ENCODE measurements at regions not wholly inside any gene's neighbourhood (a gene's known extent, or its start where the extent isn't known, plus 50 kb on each side); places are given as distances from the start of the nearest gene placed in this dataset.

GRCh38 chr10:36507715-36508114, 617.7 kb upstream of the ANKRD30A start:
- in situ Hi-C loops (cut with MboI; ENCODE audit: low sequenced_read_pairs), result no loop called here

More at GRCh38 chr10:36507715-36508114, 617.7 kb upstream of the ANKRD30A start:
- no peak overlapping the region for H2BK20ac ChIP-seq (ENCODE audit: low read depth, low read length)
- no peak overlapping the region for H4K8ac ChIP-seq (ENCODE audit: low read depth in 2 of 2, low read length in 2 of 2)
- H3K4me2 ChIP-seq (ENCODE audit: low read depth, low read length), result no peak overlapping the region
- no peak overlapping the region for H3K27ac ChIP-seq (ENCODE audit: insufficient read depth, low read length)
- no peaks in the 10 kb centered on the region for H3K27me3 ChIP-seq (ENCODE audit: control insufficient read depth, insufficient read depth, low read length)
- ATAC-seq (ENCODE audit: low read depth), result no peak
- no peak for DNase-seq
- no peaks in the 10 kb centered on the region for H3K9me1 ChIP-seq (ENCODE audit: insufficient read depth, low read length)
- H3K4ac ChIP-seq (ENCODE audit: low read depth, low read length), result no peak overlapping the region
- no peak overlapping the region for H4K5ac ChIP-seq (ENCODE audit: low read depth, low read length)
- no peaks in the 10 kb centered on the region for H4K20me1 ChIP-seq (ENCODE audit: insufficient read depth, low read length)
- intact Hi-C loops (cut with micrococcal nuclease), result no loop called here
- TF ChIP-seq USF2 (IDR thresholded peaks at IDR 0.05; ENCODE audit: low read depth, low read length), result no peak
- no peak for TF ChIP-seq ELK1 (IDR thresholded peaks at IDR 0.05; ENCODE audit: borderline replicate concordance, low read depth, low read length)
- TF ChIP-seq CEBPB (IDR thresholded peaks at IDR 0.05; ENCODE audit: low read depth, low read length), result no peak
- TF ChIP-seq SMC3 (IDR thresholded peaks at IDR 0.05; ENCODE audit: low read depth, low read length), result no peak
- TF ChIP-seq RAD21 (IDR thresholded peaks at IDR 0.05; ENCODE audit: low read length), result no peak
- no peak for TF ChIP-seq CTCF (conservative IDR thresholded peaks at IDR 0.05; ENCODE audit: low read depth, low read length)
- TF ChIP-seq NFE2L2 (IDR thresholded peaks at IDR 0.05; ENCODE audit: low read depth, low read length), result no peak
- no peak for TF ChIP-seq MAZ (IDR thresholded peaks at IDR 0.05; ENCODE audit: borderline replicate concordance, low read depth, low read length)
- no peak for TF ChIP-seq POLR2A (IDR thresholded peaks at IDR 0.05; ENCODE audit: low read depth, low read length)
- H3K79me1 ChIP-seq (ENCODE audit: low read depth in 1 of 2, low read length in 2 of 2), result no peaks in the 10 kb centered on the region
- H2AFZ ChIP-seq (replicated peaks; ENCODE audit: low read length, poor library complexity), result no peak overlapping the region
- no TSS peak for BruUV-seq (replicated peaks)
- H3K23ac ChIP-seq (ENCODE audit: low read depth, low read length), result no peak overlapping the region
- no peak overlapping the region for H3K18ac ChIP-seq (ENCODE audit: low read depth, low read length)
- H4K91ac ChIP-seq (ENCODE audit: insufficient read depth, low read depth, low read length), result no peak overlapping the region
- H2AK5ac ChIP-seq (ENCODE audit: low read depth, low read length), result no peak overlapping the region
- dilution Hi-C loops (cut with HindIII; ENCODE audit: low sequenced_read_pairs, unreplicated experiment), result no loop called here
- no peaks in the 10 kb centered on the region for H3K36me3 ChIP-seq (ENCODE audit: control insufficient read depth, insufficient read depth, low read length)
- no peaks in the 10 kb centered on the region for H3K9me3 ChIP-seq (ENCODE audit: control insufficient read depth, insufficient read depth, low read length)
- H3K4me1 ChIP-seq (ENCODE audit: control insufficient read depth, insufficient read depth, low read length), result no peaks in the 10 kb centered on the region
- no peak overlapping the region for H3K9ac ChIP-seq (ENCODE audit: low read depth, low read length)
- no peak overlapping the region for H2BK5ac ChIP-seq (ENCODE audit: low read depth, low read length, poor library complexity, severe bottlenecking)
- H2BK15ac ChIP-seq (ENCODE audit: low read depth, low read length), result no peak overlapping the region
- no CpG with 5 or more reads among the region's 3 CpGs for WGBS, 2 experiments (ENCODE audit: extremely low coverage in 2 of 2, insufficient read length in 1 of 2)
- CTCF ChIA-PET, result no interaction called here
- H3K14ac ChIP-seq (replicated peaks; ENCODE audit: low read depth, low read length), result no peak overlapping the region
- POLR2A ChIA-PET (ENCODE audit: unreplicated experiment), result no interaction called here
- no peak overlapping the region for H2AK9ac ChIP-seq (replicated peaks; ENCODE audit: low read depth, low read length, poor library complexity)
- no peak overlapping the region for H3K56ac ChIP-seq (ENCODE audit: extremely low read depth, insufficient read depth, low read length)
- no peak overlapping the region for H2BK120ac ChIP-seq (ENCODE audit: low read depth, low read length)
- H3K4me3 ChIP-seq (ENCODE audit: insufficient read depth, low read depth, low read length), result no peak overlapping the region

Measured in IMR-90 (cell line).